WTC11 (cell line): ENCODE measurements at regions not wholly inside any gene's neighbourhood (a gene's known extent, or its start where the extent isn't known, plus 50 kb on each side); places are given as distances from the start of the nearest gene placed in this dataset.

Source experiments
- ATAC-seq: fragments of 200-7000 bp; cut with Tn5 transposase; 2 replicates; pipeline ENCODE4 v1.10.0; 2021; ENCODE audit warnings: mild to moderate bottlenecking, moderate library complexity
- CTCF ChIA-PET: fragments of 300-600 bp; sonication (Branson Sonifier 250); formaldehyde crosslinking; loops from one replicate; lab custom pipeline; 2021; ENCODE audit warnings: antibody characterized with exemption; lab: Charles Lee
- POLR2A ChIA-PET: fragments of 350-600 bp; sonication (Branson Sonifier 250); formaldehyde crosslinking; loops from one replicate; lab custom pipeline; 2021; ENCODE audit warnings: antibody characterized with exemption; lab: Charles Lee
- DNase-seq: peaks from one replicate; pipeline ENCODE4 v3.0.0; 2021; ENCODE audit warnings: low spot score
- H3K27ac Mint-ChIP-seq: 2 replicates; pipeline ENCODE4 v1.8.0; 2021; ENCODE audit warnings: mixed read lengths
- H3K27me3 Mint-ChIP-seq: 2 replicates; pipeline ENCODE4 v1.8.0; 2021; ENCODE audit warnings: low read depth, mild to moderate bottlenecking, moderate library complexity, mixed read lengths
- H3K36me3 Mint-ChIP-seq: 2 replicates; pipeline ENCODE4 v1.8.0; 2021; ENCODE audit warnings: mixed read lengths
- H3K4me1 Mint-ChIP-seq: 2 replicates; pipeline ENCODE4 v1.8.0; 2022; ENCODE audit warnings: mixed read lengths
- H3K4me3 Mint-ChIP-seq: 2 replicates; pipeline ENCODE4 v1.8.0; 2021; ENCODE audit warnings: mild to moderate bottlenecking, moderate library complexity, mixed read lengths
- H3K9me3 Mint-ChIP-seq: 2 replicates; pipeline ENCODE4 v1.8.0; 2021; ENCODE audit warnings: mixed read lengths
- ESRRA ChIP-seq: sonication (generic); formaldehyde crosslinking; IDR thresholded peaks from 2 replicates; pipeline ENCODE4 v1.8.1; 2022; ENCODE audit warnings: mild to moderate bottlenecking, missing genetic modification reagents, borderline replicate concordance
- FOXP1 ChIP-seq: sonication (generic); formaldehyde crosslinking; IDR thresholded peaks from 2 replicates; pipeline ENCODE4 v1.8.0; 2022; ENCODE audit warnings: missing genetic modification reagents, mild to moderate bottlenecking, moderate library complexity, borderline replicate concordance
- HMGA2 ChIP-seq: fragments of 250-450 bp; sonication (Bioruptor Pico); IDR thresholded peaks from 2 replicates; pipeline ENCODE4 v1.4.0; 2021; ENCODE audit warnings: mild to moderate bottlenecking, moderate library complexity
- MXD4 ChIP-seq: fragments of 250-450 bp; sonication (Bioruptor Pico); IDR thresholded peaks from 2 replicates; pipeline ENCODE4 v1.8.0; 2021; ENCODE audit warnings: mild to moderate bottlenecking, moderate library complexity, borderline replicate concordance
- RELA ChIP-seq: sonication (generic); formaldehyde crosslinking; IDR thresholded peaks from 2 replicates; pipeline ENCODE4 v1.8.1; 2022; ENCODE audit warnings: missing genetic modification reagents, mild to moderate bottlenecking, borderline replicate concordance
- ZNF416 ChIP-seq: fragments of 250-450 bp; sonication (Bioruptor Pico); IDR thresholded peaks from 2 replicates; pipeline ENCODE4 v1.9.0; 2021; ENCODE audit warnings: mild to moderate bottlenecking, inconsistent platforms
- TF ChIP-seq, protein P1 (sequence below): sonication (generic); formaldehyde crosslinking; IDR thresholded peaks from 2 replicates; pipeline ENCODE4 v1.8.0; 2022; ENCODE audit warnings: mild to moderate bottlenecking, missing genetic modification reagents
- TF ChIP-seq, protein P2 (sequence below): sonication (generic); formaldehyde crosslinking; IDR thresholded peaks from 2 replicates; pipeline ENCODE4 v1.8.0; 2023; ENCODE audit warnings: missing genetic modification reagents, mild to moderate bottlenecking, borderline replicate concordance
- TF ChIP-seq, protein P3 (sequence below): sonication (generic); formaldehyde crosslinking; IDR thresholded peaks from 2 replicates; pipeline ENCODE4 v1.8.0; 2022; ENCODE audit warnings: mild to moderate bottlenecking, missing genetic modification reagents
- TF ChIP-seq, protein P4 (sequence below): sonication (generic); formaldehyde crosslinking; IDR thresholded peaks from 2 replicates; pipeline ENCODE4 v1.8.1; 2023; ENCODE audit warnings: mild to moderate bottlenecking, missing genetic modification reagents
- TF ChIP-seq, protein P5 (sequence below): fragments of 250-450 bp; sonication (Bioruptor Pico); IDR thresholded peaks from 2 replicates; pipeline ENCODE4 v2.1.2; 2022; ENCODE audit warnings: mild to moderate bottlenecking, moderate library complexity
- TF ChIP-seq, protein P6 (sequence below): sonication (generic); formaldehyde crosslinking; IDR thresholded peaks from 2 replicates; pipeline ENCODE4 v1.8.1; 2023; ENCODE audit warnings: mild to moderate bottlenecking, missing genetic modification reagents, moderate library complexity
- TF ChIP-seq, protein P7 (sequence below): sonication (generic); formaldehyde crosslinking; IDR thresholded peaks from 2 replicates; pipeline ENCODE4 v1.8.0; 2023; ENCODE audit warnings: missing genetic modification reagents

DNA sequence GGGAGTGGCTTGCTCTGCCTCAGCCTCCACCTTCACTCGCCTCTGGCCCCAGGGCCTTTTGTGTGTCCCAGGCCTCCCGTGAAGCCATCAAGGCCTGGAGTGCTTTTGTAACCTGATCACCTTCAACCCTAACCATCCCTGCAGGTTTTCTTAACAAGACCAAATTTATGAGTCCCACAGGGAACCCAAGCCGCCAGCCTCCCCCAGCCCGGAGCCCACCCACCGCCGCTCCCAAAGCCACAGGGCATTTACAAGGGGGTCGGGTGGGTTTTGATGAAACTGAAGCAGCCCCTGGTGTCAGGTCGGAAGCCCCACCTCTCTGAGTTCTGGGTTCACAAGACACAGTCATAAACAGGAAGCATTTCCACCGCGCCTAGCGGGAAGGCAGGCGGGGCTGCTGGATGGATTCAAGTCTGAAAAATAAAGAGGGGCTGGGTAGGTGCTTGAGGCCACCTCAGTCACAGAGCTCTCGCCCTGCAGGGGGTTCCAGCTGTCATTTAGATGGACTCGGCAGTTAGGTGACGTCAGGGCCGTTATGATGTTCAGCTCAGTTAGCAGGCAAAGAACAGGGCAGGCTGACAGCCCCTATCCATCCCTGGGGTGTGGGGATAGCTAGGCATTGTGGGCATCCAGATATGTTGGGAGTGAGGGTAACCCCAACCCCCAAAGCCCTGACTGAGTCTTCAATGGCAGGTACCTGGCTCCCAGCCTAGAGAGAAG lies 128.5 kb downstream of the BCOR start:
- H3K27me3 Mint-ChIP-seq = peaks cover 5% of the 10 kb centered on the region
- TF ChIP-seq ESRRA (CRISPR knock-in tag) (no peak), RELA (CRISPR knock-in tag) (no peak), ZNF416 (CRISPR knock-in tag) (no peak)
- TF ChIP-seq, protein P1, sequence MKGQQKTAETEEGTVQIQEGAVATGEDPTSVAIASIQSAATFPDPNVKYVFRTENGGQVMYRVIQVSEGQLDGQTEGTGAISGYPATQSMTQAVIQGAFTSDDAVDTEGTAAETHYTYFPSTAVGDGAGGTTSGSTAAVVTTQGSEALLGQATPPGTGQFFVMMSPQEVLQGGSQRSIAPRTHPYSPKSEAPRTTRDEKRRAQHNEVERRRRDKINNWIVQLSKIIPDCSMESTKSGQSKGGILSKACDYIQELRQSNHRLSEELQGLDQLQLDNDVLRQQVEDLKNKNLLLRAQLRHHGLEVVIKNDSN (CRISPR knock-in tag) = no peak
- TF ChIP-seq, all 79 proteins: peak for 0
- DNase-seq (no peak), ATAC-seq (peak; percentile 93)
- Mint-ChIP-seq H3K4me1 (peaks cover 28% of the 10 kb centered on the region), H3K4me3 (peak overlapping the region; percentile 27; the same call in 1 of the 2 replicates), H3K27ac (peak overlapping the region; percentile 19; the same call in 1 of the 2 replicates), H3K36me3 (peaks cover 16% of the 10 kb centered on the region), H3K9me3 (peaks cover 36% of the 10 kb centered on the region)
- CTCF ChIA-PET = no interaction called here
- POLR2A ChIA-PET = no interaction called here

DNA sequence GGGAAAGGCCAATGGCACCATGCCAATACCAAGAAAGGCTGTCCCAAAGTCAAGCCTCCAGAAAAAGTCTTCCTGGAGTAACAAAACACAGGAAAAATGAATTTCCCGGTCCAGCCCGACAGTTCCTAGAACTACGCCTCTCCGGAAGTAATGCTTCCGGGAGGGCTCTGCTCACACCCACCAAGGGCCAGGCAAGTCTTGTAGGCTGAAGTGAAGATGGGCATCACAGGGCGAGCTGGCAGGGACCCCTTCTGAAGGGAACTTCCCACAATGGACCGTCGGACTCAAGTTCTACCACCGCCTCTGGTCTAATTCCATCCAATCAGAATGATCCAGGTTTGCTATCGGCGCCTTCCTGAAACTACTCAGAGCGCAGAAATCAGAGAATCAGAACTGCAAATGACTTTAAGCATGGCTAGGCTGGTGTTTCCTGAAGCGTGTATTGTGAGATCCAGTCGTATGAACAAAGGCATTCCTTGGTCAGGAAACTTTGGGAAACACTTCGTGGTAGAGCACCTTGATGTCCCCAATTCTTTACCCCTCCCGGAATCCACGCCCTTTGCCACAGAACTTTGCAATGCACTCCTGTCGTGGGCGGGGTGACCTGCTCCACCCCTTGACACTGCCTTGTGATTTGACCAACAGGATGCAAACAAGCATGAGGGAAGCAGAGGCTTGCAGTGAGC lies 127.8 kb downstream of the BCOR start:
- peaks cover 16% of the 10 kb centered on the region for H3K36me3 Mint-ChIP-seq
- no peak overlapping the region for H3K27ac Mint-ChIP-seq
- H3K4me1 Mint-ChIP-seq = peaks cover 35% of the 10 kb centered on the region
- CTCF ChIA-PET = no interaction called here
- POLR2A ChIA-PET = no interaction called here
- H3K27me3 Mint-ChIP-seq = peaks cover 5% of the 10 kb centered on the region
- peaks cover 29% of the 10 kb centered on the region for H3K9me3 Mint-ChIP-seq
- DNase-seq (no peak), ATAC-seq (no peak)
- TF ChIP-seq, protein P2, sequence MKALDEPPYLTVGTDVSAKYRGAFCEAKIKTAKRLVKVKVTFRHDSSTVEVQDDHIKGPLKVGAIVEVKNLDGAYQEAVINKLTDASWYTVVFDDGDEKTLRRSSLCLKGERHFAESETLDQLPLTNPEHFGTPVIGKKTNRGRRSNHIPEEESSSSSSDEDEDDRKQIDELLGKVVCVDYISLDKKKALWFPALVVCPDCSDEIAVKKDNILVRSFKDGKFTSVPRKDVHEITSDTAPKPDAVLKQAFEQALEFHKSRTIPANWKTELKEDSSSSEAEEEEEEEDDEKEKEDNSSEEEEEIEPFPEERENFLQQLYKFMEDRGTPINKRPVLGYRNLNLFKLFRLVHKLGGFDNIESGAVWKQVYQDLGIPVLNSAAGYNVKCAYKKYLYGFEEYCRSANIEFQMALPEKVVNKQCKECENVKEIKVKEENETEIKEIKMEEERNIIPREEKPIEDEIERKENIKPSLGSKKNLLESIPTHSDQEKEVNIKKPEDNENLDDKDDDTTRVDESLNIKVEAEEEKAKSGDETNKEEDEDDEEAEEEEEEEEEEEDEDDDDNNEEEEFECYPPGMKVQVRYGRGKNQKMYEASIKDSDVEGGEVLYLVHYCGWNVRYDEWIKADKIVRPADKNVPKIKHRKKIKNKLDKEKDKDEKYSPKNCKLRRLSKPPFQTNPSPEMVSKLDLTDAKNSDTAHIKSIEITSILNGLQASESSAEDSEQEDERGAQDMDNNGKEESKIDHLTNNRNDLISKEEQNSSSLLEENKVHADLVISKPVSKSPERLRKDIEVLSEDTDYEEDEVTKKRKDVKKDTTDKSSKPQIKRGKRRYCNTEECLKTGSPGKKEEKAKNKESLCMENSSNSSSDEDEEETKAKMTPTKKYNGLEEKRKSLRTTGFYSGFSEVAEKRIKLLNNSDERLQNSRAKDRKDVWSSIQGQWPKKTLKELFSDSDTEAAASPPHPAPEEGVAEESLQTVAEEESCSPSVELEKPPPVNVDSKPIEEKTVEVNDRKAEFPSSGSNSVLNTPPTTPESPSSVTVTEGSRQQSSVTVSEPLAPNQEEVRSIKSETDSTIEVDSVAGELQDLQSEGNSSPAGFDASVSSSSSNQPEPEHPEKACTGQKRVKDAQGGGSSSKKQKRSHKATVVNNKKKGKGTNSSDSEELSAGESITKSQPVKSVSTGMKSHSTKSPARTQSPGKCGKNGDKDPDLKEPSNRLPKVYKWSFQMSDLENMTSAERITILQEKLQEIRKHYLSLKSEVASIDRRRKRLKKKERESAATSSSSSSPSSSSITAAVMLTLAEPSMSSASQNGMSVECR (CRISPR knock-in tag) = no peak
- TF ChIP-seq, protein P3, sequence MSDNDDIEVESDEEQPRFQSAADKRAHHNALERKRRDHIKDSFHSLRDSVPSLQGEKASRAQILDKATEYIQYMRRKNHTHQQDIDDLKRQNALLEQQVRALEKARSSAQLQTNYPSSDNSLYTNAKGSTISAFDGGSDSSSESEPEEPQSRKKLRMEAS (CRISPR knock-in tag) = no peak
- TF ChIP-seq, protein P4, sequence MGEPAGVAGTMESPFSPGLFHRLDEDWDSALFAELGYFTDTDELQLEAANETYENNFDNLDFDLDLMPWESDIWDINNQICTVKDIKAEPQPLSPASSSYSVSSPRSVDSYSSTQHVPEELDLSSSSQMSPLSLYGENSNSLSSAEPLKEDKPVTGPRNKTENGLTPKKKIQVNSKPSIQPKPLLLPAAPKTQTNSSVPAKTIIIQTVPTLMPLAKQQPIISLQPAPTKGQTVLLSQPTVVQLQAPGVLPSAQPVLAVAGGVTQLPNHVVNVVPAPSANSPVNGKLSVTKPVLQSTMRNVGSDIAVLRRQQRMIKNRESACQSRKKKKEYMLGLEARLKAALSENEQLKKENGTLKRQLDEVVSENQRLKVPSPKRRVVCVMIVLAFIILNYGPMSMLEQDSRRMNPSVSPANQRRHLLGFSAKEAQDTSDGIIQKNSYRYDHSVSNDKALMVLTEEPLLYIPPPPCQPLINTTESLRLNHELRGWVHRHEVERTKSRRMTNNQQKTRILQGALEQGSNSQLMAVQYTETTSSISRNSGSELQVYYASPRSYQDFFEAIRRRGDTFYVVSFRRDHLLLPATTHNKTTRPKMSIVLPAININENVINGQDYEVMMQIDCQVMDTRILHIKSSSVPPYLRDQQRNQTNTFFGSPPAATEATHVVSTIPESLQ = no peak
- TF ChIP-seq, protein P5, sequence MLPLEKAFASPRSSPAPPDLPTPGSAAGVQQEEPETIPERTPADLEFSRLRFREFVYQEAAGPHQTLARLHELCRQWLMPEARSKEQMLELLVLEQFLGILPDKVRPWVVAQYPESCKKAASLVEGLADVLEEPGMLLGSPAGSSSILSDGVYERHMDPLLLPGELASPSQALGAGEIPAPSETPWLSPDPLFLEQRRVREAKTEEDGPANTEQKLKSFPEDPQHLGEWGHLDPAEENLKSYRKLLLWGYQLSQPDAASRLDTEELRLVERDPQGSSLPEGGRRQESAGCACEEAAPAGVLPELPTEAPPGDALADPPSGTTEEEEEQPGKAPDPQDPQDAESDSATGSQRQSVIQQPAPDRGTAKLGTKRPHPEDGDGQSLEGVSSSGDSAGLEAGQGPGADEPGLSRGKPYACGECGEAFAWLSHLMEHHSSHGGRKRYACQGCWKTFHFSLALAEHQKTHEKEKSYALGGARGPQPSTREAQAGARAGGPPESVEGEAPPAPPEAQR = no peak
- no peak for TF ChIP-seq FOXP1 (CRISPR knock-in tag)
- TF ChIP-seq HMGA2 = no peak
- TF ChIP-seq, protein P6, sequence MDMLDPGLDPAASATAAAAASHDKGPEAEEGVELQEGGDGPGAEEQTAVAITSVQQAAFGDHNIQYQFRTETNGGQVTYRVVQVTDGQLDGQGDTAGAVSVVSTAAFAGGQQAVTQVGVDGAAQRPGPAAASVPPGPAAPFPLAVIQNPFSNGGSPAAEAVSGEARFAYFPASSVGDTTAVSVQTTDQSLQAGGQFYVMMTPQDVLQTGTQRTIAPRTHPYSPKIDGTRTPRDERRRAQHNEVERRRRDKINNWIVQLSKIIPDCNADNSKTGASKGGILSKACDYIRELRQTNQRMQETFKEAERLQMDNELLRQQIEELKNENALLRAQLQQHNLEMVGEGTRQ = no peak
- TF ChIP-seq MXD4 (CRISPR knock-in tag) = no peak
- TF ChIP-seq, protein P7, sequence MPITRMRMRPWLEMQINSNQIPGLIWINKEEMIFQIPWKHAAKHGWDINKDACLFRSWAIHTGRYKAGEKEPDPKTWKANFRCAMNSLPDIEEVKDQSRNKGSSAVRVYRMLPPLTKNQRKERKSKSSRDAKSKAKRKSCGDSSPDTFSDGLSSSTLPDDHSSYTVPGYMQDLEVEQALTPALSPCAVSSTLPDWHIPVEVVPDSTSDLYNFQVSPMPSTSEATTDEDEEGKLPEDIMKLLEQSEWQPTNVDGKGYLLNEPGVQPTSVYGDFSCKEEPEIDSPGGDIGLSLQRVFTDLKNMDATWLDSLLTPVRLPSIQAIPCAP = no peak
- no peak overlapping the region for H3K4me3 Mint-ChIP-seq
